ENCODE measurements at regions not wholly inside any gene's neighbourhood (a gene's known extent, or its start where the extent isn't known, plus 50 kb on each side); places are given as distances from the start of the nearest gene placed in this dataset.
"Not testable (repeated sequence)": the region's sequence is repeated elsewhere in the genome, so short reads cannot be mapped to it uniquely, and the experiment has no call there.

DNA sequence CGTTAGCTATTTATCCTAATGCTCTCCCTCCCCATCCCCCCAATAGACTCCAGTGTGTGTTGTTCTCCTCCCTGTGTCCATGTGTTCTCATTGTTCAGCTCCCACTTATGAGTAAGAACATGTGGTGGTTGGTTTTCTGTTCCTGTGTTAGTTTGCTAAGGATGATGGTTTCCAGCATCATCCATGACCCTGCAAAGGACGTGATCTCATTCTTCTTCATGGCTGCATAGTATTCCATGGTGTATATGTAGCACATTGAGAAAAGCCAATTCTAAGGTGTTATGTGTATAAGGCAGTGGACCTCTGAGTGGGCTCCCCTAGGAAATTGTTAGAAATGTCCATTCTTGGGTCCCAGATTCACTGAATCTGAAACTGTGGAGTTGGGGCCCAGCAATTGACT, 103.1 kb upstream of the MYO10 start:
- no peak for DNase-seq

DNA sequence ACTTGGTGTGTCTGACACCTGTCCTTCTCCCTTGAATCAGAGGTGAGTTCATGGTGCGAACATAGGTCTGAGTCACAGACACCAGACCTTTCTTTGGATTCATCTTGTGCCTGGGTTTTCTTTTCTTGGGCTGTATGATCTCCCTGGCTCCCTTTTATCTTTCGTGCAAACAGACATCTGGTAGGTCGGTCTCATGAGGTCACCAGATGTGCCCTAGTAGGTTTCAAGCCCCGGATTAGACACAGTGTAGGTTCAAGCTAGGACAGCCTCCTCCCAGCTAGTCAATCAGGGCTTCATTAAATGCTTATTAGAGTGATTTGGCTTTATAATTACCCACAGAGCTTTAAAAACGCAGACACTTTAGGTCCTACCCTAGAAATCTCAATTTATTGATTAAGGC, 106.0 kb upstream of the MYO10 start:
- no peak for DNase-seq

DNA sequence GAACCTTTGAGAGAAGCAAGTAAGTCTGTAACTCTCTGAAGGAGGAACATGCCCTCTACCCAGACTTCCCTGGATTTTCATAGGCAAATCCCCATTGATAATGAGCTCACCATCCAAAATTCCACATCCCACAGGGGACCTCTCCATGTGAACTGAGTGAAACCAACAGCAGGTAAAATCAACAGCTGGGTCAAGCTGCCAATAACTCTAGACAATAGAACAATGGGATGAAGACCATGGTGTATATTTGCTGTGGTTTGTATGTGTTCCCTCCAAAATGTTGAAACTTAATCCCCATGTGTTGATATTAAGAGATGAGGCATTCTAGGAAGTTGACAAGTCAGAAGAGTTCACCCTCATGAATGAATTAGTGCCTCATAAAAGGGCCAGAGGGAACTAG, 110.2 kb upstream of the MYO10 start:
- DNase-seq, result no peak

DNA sequence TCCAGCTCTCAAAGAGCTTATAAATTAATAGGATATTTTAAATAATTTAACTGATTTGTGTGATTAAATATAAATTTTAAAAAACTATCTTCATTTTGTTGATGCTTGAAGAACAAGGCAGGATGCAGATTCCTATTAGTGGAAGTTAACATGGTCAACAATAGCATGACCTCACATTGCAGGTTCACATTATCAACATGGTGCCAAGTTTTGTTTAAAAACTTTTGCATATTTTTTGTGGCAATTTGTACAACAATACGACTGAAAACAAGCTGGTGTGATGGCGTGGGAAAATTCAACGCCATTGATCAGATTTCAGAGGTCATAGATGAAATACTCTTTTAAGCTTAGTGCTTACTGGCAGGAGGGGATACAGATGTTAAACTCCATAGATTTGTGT, 114.1 kb upstream of the MYO10 start:
- no peak for DNase-seq

DNA sequence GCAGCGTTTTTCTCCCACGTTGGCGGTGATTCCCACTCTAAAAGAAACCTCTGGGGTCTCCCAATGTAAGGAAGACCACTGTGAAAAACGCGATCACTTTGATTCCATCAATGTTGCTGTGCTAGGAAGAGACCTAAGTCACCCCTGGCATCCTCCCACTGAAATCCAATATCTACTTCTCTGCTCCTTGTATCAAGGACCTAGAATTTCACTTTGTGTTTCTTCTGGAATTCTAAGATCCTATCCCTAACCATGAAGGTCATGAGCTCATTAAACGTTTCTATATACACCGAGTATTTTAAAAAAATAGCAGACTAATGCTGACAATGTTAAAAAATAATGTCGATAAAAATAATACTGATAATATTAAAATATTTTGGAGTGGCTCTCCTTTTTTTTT, 118.8 kb upstream of the MYO10 start:
- no peak for DNase-seq

DNA sequence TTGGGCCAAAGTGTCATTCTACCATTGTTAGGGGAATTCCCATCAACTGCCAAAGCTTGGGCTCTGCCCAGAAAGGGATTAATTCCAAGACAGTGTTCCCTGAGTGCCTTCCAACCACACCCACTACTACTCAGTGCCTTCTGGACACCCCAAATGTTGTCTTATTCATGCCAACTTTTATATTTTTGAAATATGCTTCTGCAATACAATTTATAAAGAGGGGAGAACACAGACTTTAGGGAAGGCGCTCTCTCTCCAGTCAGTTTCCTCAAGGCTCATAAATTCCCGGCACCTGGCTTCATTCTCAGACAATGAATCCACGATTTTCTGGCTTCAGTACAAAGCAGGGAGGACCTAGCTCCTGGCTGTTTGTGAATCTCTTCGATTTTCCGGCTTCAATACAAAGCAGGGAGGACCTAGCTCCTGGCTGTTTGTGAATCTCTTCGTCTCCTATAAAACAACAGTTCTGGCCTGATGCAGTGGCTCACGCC, 120.1 kb upstream of the MYO10 start:
- no peak for DNase-seq

DNA sequence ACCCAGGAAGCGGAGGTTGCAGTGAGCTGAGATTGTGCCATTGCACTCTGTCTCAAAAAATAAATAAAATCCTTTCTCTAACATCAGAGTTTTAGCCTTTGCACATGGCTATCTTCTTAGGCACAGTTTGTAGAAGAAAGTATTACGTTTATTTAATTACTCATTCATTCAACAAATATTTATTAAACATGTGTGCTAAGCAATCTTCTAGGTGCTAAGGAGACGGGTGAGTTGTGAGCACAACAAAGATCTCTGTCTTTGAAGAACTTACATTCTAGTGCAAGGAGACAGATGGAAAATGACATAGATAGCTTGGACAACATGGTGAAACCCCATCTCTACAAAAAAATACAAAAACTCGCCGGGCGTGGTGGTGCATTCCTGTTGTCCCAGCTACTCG, 122.3 kb upstream of the MYO10 start:
- DNase-seq, result no peak

DNA sequence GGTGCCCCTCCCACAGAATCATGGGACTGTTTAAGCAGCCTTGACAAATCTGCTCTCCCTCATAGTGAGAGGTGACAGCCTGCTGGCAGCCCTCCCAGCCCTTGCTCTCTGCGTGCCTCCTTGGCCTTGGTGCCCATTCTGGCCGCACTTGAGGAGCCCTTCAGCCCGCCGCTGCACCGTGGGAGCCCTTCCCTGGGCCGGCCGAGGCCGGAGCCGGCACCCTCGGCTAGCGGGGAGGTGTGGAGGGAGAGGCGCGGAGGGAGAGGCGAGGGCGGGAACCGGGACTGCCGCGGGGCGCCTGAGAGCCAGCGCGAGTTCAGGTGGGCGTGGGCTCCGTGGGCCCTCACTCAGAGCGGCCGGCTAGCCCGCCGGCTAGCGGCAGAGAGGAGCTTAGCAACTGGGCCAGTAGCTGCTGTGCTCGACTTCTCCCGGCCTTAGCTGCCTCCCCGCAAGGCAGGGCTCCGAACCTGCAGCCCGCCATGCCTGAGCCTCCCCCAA, 125.9 kb upstream of the MYO10 start:
- no peak for DNase-seq

DNA sequence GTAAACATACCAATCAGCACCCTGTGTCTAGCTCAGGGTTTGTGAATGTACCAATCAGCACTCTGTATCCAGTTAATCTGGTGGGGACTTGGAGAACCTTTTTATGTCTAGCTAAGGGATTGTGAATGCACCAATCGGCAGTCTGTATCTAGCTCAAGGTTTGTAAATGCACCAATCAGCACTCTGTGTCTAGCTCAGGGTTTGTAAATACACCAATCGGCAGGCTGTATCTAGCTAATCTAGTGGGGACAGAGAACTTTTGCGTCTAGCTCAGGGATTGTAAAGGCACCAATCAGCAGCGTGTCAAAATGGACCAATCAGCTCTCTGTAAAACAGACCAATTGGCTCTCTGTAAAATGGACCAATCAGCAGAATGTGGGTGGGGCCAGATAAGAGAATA, 126.7 kb upstream of the MYO10 start:
- not testable (repeated sequence) for DNase-seq

DNA sequence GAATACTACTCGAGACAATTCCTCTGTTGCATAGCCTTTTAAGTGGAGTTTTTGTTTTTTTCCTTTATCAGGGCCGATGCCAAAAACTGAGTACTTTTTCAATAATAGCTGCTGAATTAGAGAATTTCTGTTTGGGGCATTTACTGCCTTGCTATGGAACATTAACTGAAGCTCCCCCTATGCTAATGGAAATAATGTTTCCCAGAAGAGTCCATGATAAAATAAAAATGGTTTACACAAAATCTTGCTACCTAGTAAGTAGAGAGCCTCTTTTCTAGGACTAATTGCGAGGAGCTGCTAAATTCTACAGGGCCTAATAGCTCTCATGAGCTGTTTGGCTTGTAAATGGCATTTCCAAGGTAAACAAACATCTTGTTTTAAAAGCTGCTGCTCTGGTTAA, 128.2 kb upstream of the MYO10 start:
- DNase-seq, result no peak

DNA sequence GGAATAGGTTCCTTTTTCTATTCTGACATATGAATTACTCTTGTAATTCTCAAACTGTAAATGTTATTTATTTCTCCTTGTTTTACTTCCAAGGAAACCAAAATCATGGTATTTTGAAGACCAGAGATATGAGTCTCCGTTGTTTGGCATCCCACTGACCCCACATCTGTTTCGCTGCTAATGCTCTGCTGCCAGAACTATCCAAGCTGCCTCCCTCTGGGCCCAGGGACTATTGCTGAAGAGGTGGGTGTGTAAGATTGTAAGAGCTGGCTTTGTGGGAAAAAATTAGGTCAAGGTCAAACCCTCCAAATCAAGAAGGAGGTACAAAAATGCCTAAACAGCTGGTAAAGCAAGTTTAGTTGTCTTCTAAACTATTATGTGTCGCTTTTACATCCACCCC, 129.4 kb upstream of the MYO10 start:
- DNase-seq, result no peak

DNA sequence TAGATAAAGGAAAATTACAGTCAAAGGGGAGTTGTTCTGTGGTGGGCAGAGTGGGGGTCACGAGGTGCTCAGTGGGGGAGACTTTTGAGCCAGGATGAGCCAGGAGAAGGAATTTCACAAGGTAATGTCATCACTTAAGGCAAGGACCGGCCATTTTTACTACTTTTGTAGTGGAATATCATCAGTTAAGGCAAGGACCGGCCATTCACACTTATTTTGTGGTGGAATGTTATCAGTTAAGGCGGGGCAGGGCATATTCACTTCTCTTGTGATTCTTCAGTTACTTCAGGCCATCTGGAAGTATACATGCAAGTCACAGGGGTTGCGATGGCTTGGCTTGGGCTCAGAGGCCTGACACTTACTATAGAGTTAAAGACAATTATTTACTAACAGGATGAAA, 129.9 kb upstream of the MYO10 start:
- DNase-seq, result not testable (repeated sequence)

DNA sequence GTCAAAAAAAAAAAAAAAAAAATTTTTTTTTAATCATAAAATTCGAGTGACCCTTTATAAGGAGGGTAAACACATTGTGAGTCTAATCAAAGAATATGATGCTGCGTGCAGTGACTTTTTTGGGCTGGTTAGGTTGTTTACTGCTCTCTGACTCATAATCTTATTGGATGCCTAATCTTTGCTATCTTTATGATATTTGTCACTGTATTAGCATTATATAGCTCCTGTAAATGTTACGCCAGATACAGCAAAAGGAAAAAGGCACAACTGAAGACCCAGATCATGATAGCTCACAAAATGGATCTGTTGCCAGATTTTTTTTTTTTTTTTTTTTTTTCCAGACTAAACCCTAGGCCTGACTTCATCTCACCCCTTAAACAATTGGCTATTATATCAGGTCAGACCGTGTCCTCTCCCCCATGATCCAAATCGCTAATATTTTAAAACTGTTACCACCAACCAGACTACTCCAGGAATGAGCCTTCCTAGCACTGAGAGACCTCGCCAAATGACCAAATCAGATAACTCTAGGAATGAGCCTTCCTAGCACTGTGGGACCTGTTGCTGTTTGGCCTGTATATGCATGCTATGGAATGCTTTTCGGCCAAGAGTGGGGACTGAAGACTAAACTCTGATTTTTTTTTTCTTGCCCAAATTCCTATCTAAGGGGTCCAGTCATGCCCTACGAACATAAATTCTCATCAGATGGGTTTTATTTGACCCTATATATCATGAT, 131.7 kb upstream of the MYO10 start:
- DNase-seq, result no peak

DNA sequence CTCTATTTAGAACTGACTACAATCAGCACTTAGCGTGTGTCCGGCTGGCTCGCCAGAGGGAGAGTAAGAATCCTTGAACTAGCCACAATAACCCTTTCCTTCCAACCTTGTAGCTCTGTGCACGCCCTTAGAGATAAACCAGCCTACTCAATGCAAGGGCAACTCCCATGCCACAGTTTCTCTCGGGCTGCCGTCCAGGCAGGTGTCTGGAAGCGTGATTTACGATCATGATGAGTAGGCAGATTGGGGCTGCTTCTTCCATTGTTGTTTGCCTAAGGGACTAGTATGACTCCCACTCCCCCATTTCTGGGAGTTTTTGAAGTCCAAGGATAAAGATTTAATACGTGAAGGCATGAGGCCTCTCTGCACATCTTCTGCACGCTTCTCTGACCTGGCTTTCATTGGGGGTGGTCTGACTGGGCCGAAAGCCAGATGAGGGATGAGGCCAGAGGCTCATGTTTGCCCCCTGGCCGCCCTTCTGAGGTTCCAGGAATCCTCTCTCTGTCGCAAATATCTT, 134.0 kb upstream of the MYO10 start:
- no peak for DNase-seq

DNA sequence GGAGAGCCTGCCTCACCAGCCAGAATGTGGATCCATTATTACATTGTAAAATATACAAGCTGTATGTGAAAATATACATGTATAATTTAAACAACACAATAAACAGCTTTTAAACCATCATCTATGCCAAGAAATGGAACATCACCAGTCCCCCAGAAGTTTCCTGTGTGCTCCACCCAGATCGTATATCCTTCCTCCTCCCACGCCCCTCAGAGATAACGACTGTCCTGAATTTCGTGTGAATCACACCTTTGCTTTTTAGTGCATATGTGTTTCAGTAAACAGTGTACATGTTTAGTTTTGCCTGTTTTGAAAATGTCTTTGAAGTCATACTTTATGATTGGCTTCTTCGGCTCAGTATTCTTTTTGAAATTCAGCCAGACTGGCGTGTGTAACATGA, 134.6 kb upstream of the MYO10 start:
- no peak for DNase-seq

DNA sequence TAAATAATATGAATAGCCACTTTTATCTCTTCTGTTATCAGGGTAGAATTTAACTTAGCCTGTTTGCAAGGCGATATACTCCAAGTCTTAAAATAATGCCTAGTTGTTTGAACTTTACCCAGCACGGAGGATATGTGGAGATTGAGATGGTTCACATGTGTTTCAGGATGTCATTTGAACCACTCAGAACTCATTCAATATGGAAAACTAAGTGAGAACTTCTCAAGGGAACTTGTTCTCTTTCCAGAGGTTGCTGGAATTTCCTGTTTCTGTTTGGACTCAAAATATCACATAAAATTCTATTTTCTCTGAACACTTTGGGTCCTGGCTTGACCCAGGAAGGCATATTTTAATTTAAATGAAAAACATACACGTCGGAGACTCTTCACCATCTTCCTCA, 139.1 kb upstream of the MYO10 start:
- DNase-seq, result no peak

DNA sequence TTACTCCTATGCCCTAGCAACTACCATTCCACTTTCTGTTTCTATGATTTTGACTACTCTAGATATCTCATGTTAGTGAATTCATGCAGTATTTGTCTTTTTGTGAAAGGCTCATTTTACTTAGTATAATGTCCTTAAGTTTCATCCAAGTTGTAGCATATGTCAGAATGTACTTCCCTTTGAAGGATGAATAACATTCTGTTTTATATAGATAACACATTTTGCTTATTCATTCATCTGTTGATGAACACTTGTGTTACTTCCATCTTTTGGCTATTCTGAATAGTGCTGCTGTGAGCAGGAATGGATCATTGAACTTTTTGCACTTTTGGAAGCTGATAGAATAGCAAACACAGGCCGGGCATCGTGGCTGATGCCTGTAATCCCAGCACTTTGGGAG, 140.2 kb upstream of the MYO10 start:
- DNase-seq, result no peak

DNA sequence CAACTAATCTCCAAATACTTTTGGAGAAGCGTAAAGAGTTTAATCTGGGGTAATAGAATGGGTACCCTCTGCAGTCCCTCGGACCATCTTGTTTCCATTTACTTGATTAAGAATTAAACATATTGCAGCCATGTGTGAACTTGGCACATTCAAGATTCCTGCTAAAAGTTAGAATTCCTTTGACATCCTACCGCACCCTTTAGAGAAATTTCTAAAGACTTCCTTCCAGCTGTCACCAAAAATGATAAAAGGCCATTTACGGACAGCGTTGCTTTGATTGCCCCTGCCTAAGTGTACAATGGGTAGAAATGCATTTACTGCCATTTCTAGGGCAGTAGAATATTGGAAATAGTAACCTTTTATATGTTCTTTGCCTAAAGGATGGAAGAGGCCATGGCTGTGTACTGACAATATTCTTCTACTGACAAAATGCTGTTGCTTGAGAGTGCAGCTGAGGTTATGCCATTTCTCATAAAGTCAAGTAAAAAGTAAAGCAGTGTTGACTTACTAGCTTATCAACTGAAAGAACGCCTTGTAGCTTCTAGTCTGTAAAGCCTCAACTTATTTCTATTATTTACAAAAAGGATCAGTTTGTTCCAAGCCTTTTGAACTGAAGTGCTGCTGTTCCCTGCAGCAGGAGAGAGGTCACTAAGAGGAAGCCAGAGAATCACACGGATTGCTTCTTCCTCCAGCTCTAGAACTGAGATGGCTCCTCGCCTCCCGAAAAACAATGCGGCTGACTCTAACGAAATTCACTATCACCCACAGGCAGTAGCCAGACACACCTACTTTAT, 139.8 kb upstream of the BASP1 start:
- no peak for DNase-seq

DNA sequence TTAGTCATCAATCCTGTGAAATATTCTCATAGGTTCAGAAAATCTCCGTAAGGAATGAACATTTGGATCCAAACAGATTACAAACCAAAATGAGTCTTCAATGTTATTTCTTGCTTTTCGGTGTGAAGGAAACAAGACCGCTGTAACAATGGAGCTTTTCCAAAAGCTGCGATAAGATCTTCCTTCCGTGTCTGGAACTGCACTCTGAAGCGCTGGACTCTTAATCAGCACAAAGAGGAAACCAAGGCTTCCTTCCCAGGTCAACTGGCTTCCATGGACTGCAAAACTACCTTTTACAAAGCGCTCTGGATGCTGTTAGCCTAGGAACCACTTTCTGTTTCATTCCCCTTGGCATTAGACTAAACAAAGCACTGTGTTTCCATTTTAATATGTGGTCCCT, 137.9 kb upstream of the BASP1 start:
- no peak for DNase-seq

DNA sequence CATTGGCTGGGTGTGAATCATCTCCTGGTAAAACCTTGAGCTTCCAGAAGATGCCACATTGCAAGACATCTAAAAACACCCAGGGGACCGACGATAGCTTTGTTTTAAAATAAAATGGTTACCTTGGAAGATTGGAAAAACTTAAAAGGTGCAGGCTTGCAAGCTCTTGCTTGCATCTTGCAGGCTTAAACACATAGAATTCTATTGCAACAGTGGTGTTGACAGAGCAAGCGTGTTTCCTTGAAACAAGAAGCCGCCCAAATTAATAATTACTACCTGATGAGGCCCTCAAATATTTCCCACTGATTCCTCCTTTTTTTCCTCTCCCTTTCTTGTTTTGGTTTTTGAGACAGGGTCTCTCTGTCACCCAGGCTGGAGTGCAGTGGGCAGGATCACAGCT, 137.1 kb upstream of the BASP1 start:
- no peak for DNase-seq

DNA sequence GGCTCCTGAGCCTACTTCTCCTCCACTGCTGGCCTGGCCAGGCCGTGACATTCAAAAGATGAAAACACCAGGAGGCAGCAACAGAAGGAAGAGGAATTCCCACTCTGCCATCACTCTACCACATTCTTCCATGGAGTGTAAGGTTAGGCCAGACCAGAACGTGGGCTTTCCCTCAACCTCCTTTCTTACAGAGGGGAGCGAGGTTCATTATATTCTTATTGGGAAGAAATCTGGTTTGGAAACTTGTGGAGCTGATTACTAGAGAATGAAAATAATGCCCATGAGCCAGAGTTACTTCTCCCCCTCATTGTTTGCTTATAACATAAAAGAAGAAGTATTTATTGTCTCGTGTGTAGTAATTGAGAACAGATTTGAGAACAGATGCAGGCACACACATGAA, 136.3 kb upstream of the BASP1 start:
- no peak for DNase-seq

DNA sequence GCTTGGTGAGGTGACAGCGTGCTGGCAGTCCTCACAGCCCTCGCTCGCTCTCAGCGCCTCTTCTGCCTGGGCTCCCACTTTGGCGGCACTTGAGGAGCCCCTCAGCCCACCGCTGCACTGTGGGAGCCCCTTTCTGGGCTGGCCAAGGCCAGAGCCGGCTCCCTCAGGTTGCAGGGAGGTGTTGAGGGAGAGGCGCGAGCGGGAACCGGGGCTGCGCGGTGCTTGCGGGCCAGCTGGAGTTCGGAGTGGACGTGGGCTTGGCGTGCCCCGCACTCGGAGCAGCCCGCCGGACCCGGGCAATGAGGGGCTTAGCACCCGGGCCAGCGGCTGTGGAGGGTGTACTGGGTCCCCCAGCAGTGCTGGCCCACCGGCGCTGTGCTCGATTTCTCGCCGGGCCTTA, 134.2 kb upstream of the BASP1 start:
- DNase-seq, result not testable (repeated sequence)

DNA sequence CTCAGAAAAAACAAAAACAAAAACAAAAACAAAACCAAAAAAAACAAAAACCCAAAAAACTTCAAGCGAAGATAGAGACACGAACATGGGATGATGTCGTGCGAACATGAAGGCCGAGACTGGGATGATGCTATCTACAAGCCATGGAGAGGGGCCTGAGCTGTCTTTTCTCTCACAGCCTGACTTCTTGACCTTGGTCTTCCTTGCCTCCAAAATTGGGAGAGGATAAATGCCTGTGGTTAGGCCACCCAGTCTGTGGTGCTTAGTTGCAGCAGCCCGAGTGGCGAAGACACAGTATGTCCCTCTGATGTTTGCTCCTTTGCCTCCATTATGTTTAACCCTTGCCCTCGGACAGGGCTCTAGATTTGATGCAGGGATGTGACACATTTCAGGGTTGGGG, 130.4 kb upstream of the BASP1 start:
- DNase-seq, result no peak

DNA sequence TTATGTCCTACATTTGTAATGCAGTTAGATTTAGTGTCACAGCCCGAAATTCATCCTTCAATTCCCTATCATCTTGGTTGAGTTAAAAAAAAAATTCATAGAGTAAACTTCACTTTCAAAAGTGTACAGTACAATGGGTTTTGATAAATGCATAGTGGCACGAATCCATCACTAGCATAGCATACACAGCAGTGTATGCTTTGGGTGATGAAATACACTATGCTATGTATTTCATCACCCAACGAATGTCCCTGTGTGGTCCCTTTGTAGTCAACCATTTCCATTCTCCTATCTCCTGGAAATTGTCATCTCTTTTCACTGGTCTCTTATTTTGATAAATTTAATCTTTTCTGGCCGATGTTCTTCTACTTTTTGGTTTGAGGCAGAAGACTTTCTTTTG, 129.4 kb upstream of the BASP1 start:
- no peak for DNase-seq
